ENCODE measurements at regions not wholly inside any gene's neighbourhood (a gene's known extent, or its start where the extent isn't known, plus 50 kb on each side); places are given as distances from the start of the nearest gene placed in this dataset.
A peak's percentile ranks its signal among the peaks of the same experiment; 100 is the strongest.

- Histone ChIP-seq H3K4me2 (no peak overlapping the region), H3K27ac (peak overlapping the region in 1 of 2 experiments; percentile 33; a peak in 1 of 6 replicates), H3K4me3 (no peak overlapping the region), H3K4me1 (peaks cover 30% of the 10 kb centered on the region), H3K9me3 (no peaks in the 10 kb centered on the region)
- WGBS (ENCODE audit: missing lambda C conversion rate) = 85% methylated on average over 4 of the region's 6 CpGs
- ATAC-seq (no peak), FAIRE-seq (no peak), DNase-seq (ENCODE audit: low read depth in 1 of 2, low spot score in 1 of 2) (no peak)
- no peak for TF ChIP-seq CBX2 (IDR thresholded peaks at IDR 0.05; ENCODE audit: borderline replicate concordance, low read depth)
- TF ChIP-seq HEYL (CRISPR knock-in tag; IDR thresholded peaks at IDR 0.05) = no peak
- TF ChIP-seq RFX5 (IDR thresholded peaks at IDR 0.05) = no peak
- no peak for TF ChIP-seq POLR2A (IDR thresholded peaks at IDR 0.05; ENCODE audit: low read length)
- TF ChIP-seq ZC3H11A (IDR thresholded peaks at IDR 0.05) = no peak
- TF ChIP-seq, protein P1, sequence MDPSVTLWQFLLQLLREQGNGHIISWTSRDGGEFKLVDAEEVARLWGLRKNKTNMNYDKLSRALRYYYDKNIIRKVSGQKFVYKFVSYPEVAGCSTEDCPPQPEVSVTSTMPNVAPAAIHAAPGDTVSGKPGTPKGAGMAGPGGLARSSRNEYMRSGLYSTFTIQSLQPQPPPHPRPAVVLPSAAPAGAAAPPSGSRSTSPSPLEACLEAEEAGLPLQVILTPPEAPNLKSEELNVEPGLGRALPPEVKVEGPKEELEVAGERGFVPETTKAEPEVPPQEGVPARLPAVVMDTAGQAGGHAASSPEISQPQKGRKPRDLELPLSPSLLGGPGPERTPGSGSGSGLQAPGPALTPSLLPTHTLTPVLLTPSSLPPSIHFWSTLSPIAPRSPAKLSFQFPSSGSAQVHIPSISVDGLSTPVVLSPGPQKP (IDR thresholded peaks at IDR 0.05; ENCODE audit: low read depth, low read length) = no peak
- TF ChIP-seq KDM1A (IDR thresholded peaks at IDR 0.05; ENCODE audit: low read depth) = no peak
- no peak for TF ChIP-seq RNF2 (IDR thresholded peaks at IDR 0.05; ENCODE audit: borderline replicate concordance, low read depth)
- no peak for TF ChIP-seq HOXA7 (CRISPR knock-in tag; IDR thresholded peaks at IDR 0.05)
- TF ChIP-seq SREBF2 (IDR thresholded peaks at IDR 0.05) = no peak
- no peak for TF ChIP-seq FOSB (CRISPR knock-in tag; IDR thresholded peaks at IDR 0.05)
- no peak for TF ChIP-seq CEBPB (IDR thresholded peaks at IDR 0.05)
- no peak for TF ChIP-seq PHF8 (IDR thresholded peaks at IDR 0.05; ENCODE audit: borderline replicate concordance, low read depth)
- no peak for TF ChIP-seq KDM5A (IDR thresholded peaks at IDR 0.05)
- TF ChIP-seq NPAS2 (CRISPR knock-in tag; IDR thresholded peaks at IDR 0.05; ENCODE audit: borderline replicate concordance) = no peak
- TF ChIP-seq, protein P2, sequence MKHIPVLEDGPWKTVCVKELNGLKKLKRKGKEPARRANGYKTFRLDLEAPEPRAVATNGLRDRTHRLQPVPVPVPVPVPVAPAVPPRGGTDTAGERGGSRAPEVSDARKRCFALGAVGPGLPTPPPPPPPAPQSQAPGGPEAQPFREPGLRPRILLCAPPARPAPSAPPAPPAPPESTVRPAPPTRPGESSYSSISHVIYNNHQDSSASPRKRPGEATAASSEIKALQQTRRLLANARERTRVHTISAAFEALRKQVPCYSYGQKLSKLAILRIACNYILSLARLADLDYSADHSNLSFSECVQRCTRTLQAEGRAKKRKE (CRISPR knock-in tag; IDR thresholded peaks at IDR 0.05; ENCODE audit: low read depth) = no peak
- TF ChIP-seq, protein P3, sequence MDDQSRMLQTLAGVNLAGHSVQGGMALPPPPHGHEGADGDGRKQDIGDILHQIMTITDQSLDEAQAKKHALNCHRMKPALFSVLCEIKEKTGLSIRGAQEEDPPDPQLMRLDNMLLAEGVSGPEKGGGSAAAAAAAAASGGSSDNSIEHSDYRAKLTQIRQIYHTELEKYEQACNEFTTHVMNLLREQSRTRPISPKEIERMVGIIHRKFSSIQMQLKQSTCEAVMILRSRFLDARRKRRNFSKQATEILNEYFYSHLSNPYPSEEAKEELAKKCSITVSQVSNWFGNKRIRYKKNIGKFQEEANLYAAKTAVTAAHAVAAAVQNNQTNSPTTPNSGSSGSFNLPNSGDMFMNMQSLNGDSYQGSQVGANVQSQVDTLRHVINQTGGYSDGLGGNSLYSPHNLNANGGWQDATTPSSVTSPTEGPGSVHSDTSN (IDR thresholded peaks at IDR 0.05) = no peak
- CTCF ChIA-PET = no interaction called here
- POLR2A ChIA-PET = no interaction called here
Measured at GRCh38 chr2:120804459-120804858, 68.8 kb downstream of the GLI2 start.

- POLR2A ChIA-PET = no interaction called here
- H3K4me1 ChIP-seq = peaks cover 30% of the 10 kb centered on the region
- FAIRE-seq (no peak), ATAC-seq (no peak), DNase-seq (ENCODE audit: low read depth in 1 of 2, low spot score in 1 of 2) (no peak)
- no peaks in the 10 kb centered on the region for H3K9me3 ChIP-seq
- no peak for TF ChIP-seq RNF2 (IDR thresholded peaks at IDR 0.05; ENCODE audit: borderline replicate concordance, low read depth)
- H3K4me2 ChIP-seq = no peak overlapping the region
- no peak overlapping the region; a peak in 1 of 6 replicates for H3K27ac ChIP-seq
- 94% methylated on average over 12 of the region's 13 CpGs for WGBS (ENCODE audit: missing lambda C conversion rate)
- H3K4me3 ChIP-seq = no peak overlapping the region
- CTCF ChIA-PET = no interaction called here
Measured at GRCh38 chr2:120805011-120805410, 69.3 kb downstream of the GLI2 start.

GRCh38 chr2:120805602-120806001 is 69.9 kb downstream of the GLI2 start:
- Histone ChIP-seq H3K9me3 (no peaks in the 10 kb centered on the region), H3K4me2 (no peak overlapping the region), H3K4me1 (peaks cover 30% of the 10 kb centered on the region), H3K27ac (no peak overlapping the region), H3K4me3 (no peak overlapping the region)
- FAIRE-seq (no peak), ATAC-seq (no peak), DNase-seq (ENCODE audit: low read depth in 1 of 2, low spot score in 1 of 2) (no peak)
- TF ChIP-seq TP53 (CRISPR knock-in tag; IDR thresholded peaks at IDR 0.05) = no peak
- TF ChIP-seq, protein P3 (IDR thresholded peaks at IDR 0.05) = no peak
- TF ChIP-seq HES2 (IDR thresholded peaks at IDR 0.05) = no peak
- no peak for TF ChIP-seq REST (IDR thresholded peaks at IDR 0.05)
- no peak for TF ChIP-seq ESRRA (IDR thresholded peaks at IDR 0.05; ENCODE audit: borderline replicate concordance, low read length)
- WGBS (ENCODE audit: missing lambda C conversion rate) = 80% methylated on average over 4 of the region's 4 CpGs
- CTCF ChIA-PET = no interaction called here
- POLR2A ChIA-PET = no interaction called here
